Stomach (tissue), 4 donors: ENCODE measurements at regions not wholly inside any gene's neighbourhood (a gene's known extent, or its start where the extent isn't known, plus 50 kb on each side); places are given as distances from the start of the nearest gene placed in this dataset.

ENCODE experiments used
- CTCF ChIP-seq, 7 experiments: fragments of 450-650 bp in 4 of 7; fragments of 200-600 bp in 3 of 7; sonication (generic) in 3 of 7; IDR thresholded peaks; one replicate each; pipeline ENCODE4 v1.5.1; 2016 to 2019; ENCODE audit warnings: antibody characterized with exemption in 7 of 7, control low read depth in 2 of 7, mild to moderate bottlenecking in 1 of 7
- POLR2A ChIP-seq, 4 donors: fragments of 450-650 bp; IDR thresholded peaks; one replicate each; pipeline ENCODE4 v1.6.1; 2016; ENCODE audit warnings: antibody characterized with exemption in 4 of 4, control low read depth in 2 of 4, mild to moderate bottlenecking in 1 of 4, moderate library complexity in 1 of 4

GRCh38 chr19:29119590-29119989 is 93.4 kb downstream of the UQCRFS1 start:
- no peak for TF ChIP-seq POLR2A (IDR thresholded peaks at IDR 0.05)
- no peak for TF ChIP-seq CTCF (IDR thresholded peaks at IDR 0.05)
